ENCODE measurements at regions not wholly inside any gene's neighbourhood (a gene's known extent, or its start where the extent isn't known, plus 50 kb on each side); places are given as distances from the start of the nearest gene placed in this dataset.
"Not testable (repeated sequence)": the region's sequence is repeated elsewhere in the genome, so short reads cannot be mapped to it uniquely, and the experiment has no call there.

DNA sequence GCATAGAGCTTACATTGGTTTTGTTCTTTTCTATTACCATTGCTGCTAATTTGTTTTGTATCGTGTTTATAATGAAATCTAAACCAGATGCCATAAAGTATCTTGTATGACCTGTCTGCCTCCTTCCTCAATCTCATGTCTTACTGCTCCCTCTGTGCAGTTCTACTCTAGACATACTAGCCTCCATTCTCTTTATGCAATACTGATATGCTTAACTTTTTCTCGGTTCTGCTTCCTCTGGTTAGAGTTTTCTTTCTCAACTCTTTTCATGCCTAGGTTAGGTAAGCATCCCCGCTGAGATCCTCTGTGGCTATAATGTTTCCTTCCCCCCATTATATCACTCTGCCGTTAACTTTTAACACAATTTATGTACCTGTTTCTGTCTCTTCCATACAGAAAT lies 852.3 kb downstream of the TRHDE start:
- 61 to 66% (median 62%) methylated on average over 4 of the region's 4 CpGs for WGBS, 3 donors
- no peak overlapping the region for H3K4me3 ChIP-seq
- H3K27ac ChIP-seq = no peak overlapping the region
- no peak for TF ChIP-seq CTCF (IDR thresholded peaks at IDR 0.05)
- H3K4me1 ChIP-seq = no peaks in the 10 kb centered on the region
- no peak for ATAC-seq
- intact Hi-C loops (cut with DNase I) = no loop called here
- H3K36me3 ChIP-seq (ENCODE audit: insufficient read depth in 1 of 2, low read depth in 1 of 2) = no peaks in the 10 kb centered on the region
- DNase-seq = no peak
- H3K9me3 ChIP-seq = no peaks in the 10 kb centered on the region
- H3K27me3 ChIP-seq (ENCODE audit: insufficient read depth in 3 of 3, low read length in 2 of 3) = no peaks in the 10 kb centered on the region

- no peak for TF ChIP-seq CTCF (IDR thresholded peaks at IDR 0.05)
- Histone ChIP-seq H3K27ac (no peak overlapping the region), H3K27me3 (ENCODE audit: insufficient read depth in 3 of 3, low read length in 2 of 3) (no peaks in the 10 kb centered on the region), H3K36me3 (ENCODE audit: insufficient read depth in 1 of 2, low read depth in 1 of 2) (no peaks in the 10 kb centered on the region), H3K4me1 (no peaks in the 10 kb centered on the region), H3K4me3 (no peak overlapping the region), H3K9me3 (no peaks in the 10 kb centered on the region)
- ATAC-seq (no peak), DNase-seq (no peak)
- intact Hi-C loops (cut with DNase I) = no loop called here
Measured at GRCh38 chr12:73125148-73125547, 853.0 kb downstream of the TRHDE start.

DNA sequence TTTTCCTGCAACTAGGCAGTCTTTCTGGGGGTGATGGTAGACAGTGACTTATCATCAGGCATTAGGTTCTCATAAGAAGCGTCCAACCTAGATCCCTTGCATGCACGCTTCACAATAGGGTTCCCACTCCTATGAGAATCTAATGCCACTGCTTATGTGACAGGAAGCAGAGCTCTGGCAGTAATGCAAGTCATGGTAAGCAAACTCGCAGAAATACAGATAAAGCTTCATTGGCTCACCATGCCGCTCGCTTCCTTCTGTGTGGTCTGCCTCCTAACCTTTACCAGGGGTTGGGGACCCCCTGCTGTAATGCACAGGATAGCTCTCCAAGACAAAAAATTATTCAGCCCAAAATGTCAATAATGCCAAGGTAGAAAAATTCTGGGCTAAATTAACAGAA lies 864.2 kb downstream of the TRHDE start:
- Histone ChIP-seq H3K9me3 (no peaks in the 10 kb centered on the region), H3K27ac (no peak overlapping the region), H3K36me3 (ENCODE audit: insufficient read depth in 1 of 2, low read depth in 1 of 2) (no peaks in the 10 kb centered on the region), H3K4me3 (no peak overlapping the region), H3K27me3 (ENCODE audit: insufficient read depth in 3 of 3, low read length in 2 of 3) (no peaks in the 10 kb centered on the region), H3K4me1 (no peaks in the 10 kb centered on the region)
- intact Hi-C loops (cut with DNase I) = no loop called here
- TF ChIP-seq CTCF (IDR thresholded peaks at IDR 0.05) = no peak
- no peak for DNase-seq
- ATAC-seq = no peak
- 78 to 81% (median 79%) methylated on average over 5 of the region's 5 CpGs for WGBS, 3 donors

DNA sequence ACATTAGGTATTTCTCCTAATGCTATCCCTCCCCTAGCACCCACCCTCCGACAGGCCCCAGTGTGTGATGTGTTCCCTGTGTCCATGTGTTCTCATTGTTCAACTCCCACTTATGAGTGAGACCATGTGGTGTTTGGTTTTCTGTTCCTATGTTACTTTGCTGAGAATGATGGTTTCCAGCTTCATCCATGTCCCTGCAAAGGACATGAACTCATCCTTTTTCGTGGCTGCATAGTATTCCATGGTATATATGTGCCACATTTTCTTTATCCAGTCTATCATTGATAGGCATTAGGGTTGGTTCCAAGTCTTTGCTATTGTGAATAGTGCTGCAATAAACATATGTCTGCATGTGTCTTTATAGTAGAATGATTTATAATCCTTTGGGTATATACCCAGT lies 867.5 kb downstream of the TRHDE start:
- 77 to 88% (median 86%) methylated on average over 2 of the region's 2 CpGs for WGBS, 3 donors
- not testable (repeated sequence) for ATAC-seq

GRCh38 chr12:73158341-73158740 lies 886.2 kb downstream of the TRHDE start:
- TF ChIP-seq CTCF (IDR thresholded peaks at IDR 0.05) = no peak
- intact Hi-C loops (cut with DNase I) = no loop called here
- ATAC-seq (no peak), DNase-seq (no peak)
- no peaks in the 10 kb centered on the region for H3K4me1 ChIP-seq
- H3K4me3 ChIP-seq = no peak overlapping the region
- no peak overlapping the region for H3K27ac ChIP-seq
- H3K27me3 ChIP-seq (ENCODE audit: insufficient read depth in 3 of 3, low read length in 2 of 3) = no peaks in the 10 kb centered on the region
- no peaks in the 10 kb centered on the region for H3K9me3 ChIP-seq
- no peaks in the 10 kb centered on the region for H3K36me3 ChIP-seq (ENCODE audit: insufficient read depth in 1 of 2, low read depth in 1 of 2)

More for the DNA sequence above, 867.5 kb downstream of the TRHDE start:
- H3K27ac ChIP-seq; H3K36me3 ChIP-seq (ENCODE audit: insufficient read depth in 1 of 2, low read depth in 1 of 2); DNase-seq; H3K9me3 ChIP-seq; H3K4me3 ChIP-seq; intact Hi-C loops (cut with DNase I); H3K4me1 ChIP-seq; H3K27me3 ChIP-seq (ENCODE audit: insufficient read depth in 3 of 3, low read length in 2 of 3): not testable (repeated sequence)

Measured in psoas muscle (tissue), 7 donors.